T-cell (primary cell): ENCODE measurements at regions not wholly inside any gene's neighbourhood (a gene's known extent, or its start where the extent isn't known, plus 50 kb on each side); places are given as distances from the start of the nearest gene placed in this dataset.
A peak's percentile ranks its signal among the peaks of the same experiment; 100 is the strongest.

Experiments
- ATAC-seq, 4 experiments: fragments of 200-7000 bp in 3 of 4; fragments of 150-1000 bp in 1 of 4; cut with Tn5 transposase; replicated peaks in 1 of 4; 1 replicate in 3 of 4; 2 replicates in 1 of 4; pipeline ENCODE4 v1.10.0; 2021; ENCODE audit warnings: moderate library complexity in 3 of 4, mild to moderate bottlenecking in 2 of 4, moderate number of reproducible peaks in 1 of 4
- CTCF ChIA-PET, 2 donors: fragments of 300-600 bp; sonication (Branson Sonifier 250); formaldehyde crosslinking; loops; one replicate each; lab custom pipeline; 2022; ENCODE audit warnings: antibody characterized with exemption in 2 of 2; lab: Charles Lee
- POLR2A ChIA-PET, 2 donors: fragments of 300-600 bp; sonication (Branson Sonifier 250); formaldehyde crosslinking; loops; one replicate each; lab custom pipeline; 2022; ENCODE audit warnings: antibody characterized with exemption in 2 of 2; lab: Charles Lee
- DNase-seq, 35 experiments: peaks; one replicate each; pipeline versions ENCODE4 v3.0.0 to v3.0.0-alpha.2; 2013 to 2023
- H3K27ac ChIP-seq: one replicate; pipeline ENCODE4 v1.5.1; 2013; ENCODE audit warnings: low read length
- H3K27me3 ChIP-seq, 2 experiments: replicated peaks in 1 of 2; 1 replicate in 1 of 2; 2 replicates in 1 of 2; pipeline versions ENCODE4 v1.6.1 to v1.7.0; 2013; ENCODE audit warnings: low read length in 1 of 2, mixed read lengths in 1 of 2; ENCODE audit not compliant: control insufficient read depth in 2 of 2, insufficient read depth in 2 of 2; ENCODE audit errors: extremely low read depth in 1 of 2
- H3K36me3 ChIP-seq, 2 donors: 1 replicate in 1 of 2; 2 replicates in 1 of 2; pipeline versions ENCODE4 v1.6.1 to v1.7.0; 2013; ENCODE audit warnings: low read length in 1 of 2; ENCODE audit not compliant: control insufficient read depth in 2 of 2, insufficient read depth in 1 of 2; ENCODE audit errors: extremely low read depth in 1 of 2
- H3K4me1 ChIP-seq, 2 experiments: 1 replicate in 1 of 2; 2 replicates in 1 of 2; pipeline versions ENCODE4 v1.6.1 to v1.7.0; 2013; ENCODE audit warnings: low read length in 2 of 2, mixed read lengths in 1 of 2; ENCODE audit not compliant: insufficient read depth in 2 of 2, control insufficient read depth in 1 of 2; ENCODE audit errors: extremely low read depth in 1 of 2
- H3K4me3 ChIP-seq, 2 donors: 1 replicate in 1 of 2; 2 replicates in 1 of 2; pipeline versions ENCODE4 v1.5.1 to v1.7.0; 2013; ENCODE audit warnings: mild to moderate bottlenecking in 2 of 2, low read length in 1 of 2, moderate library complexity in 1 of 2; ENCODE audit not compliant: control insufficient read depth in 1 of 2; ENCODE audit errors: extremely low read depth in 1 of 2
- H3K9me3 ChIP-seq: 2 replicates; pipeline ENCODE4 v1.7.0; 2013
- H3K27ac Mint-ChIP-seq, 2 donors: one replicate each; pipeline ENCODE4 v1.8.0; 2020 to 2021; ENCODE audit warnings: mild to moderate bottlenecking in 2 of 2, mixed read lengths in 2 of 2
- H3K27me3 Mint-ChIP-seq, 2 donors: one replicate each; pipeline ENCODE4 v1.8.0; 2021 to 2022; ENCODE audit warnings: mixed read lengths in 2 of 2
- H3K36me3 Mint-ChIP-seq: one replicate; pipeline ENCODE4 v1.8.0; 2021; ENCODE audit warnings: mixed read lengths
- H3K4me1 Mint-ChIP-seq, 3 donors: one replicate each; pipeline ENCODE4 v1.8.0; 2020 to 2022; ENCODE audit warnings: mixed read lengths in 3 of 3, mild to moderate bottlenecking in 1 of 3
- H3K4me3 Mint-ChIP-seq, 3 donors: one replicate each; pipeline ENCODE4 v1.8.0; 2020 to 2022; ENCODE audit warnings: mild to moderate bottlenecking in 3 of 3, mixed read lengths in 3 of 3, moderate library complexity in 3 of 3
- H3K9me3 Mint-ChIP-seq, 3 donors: one replicate each; pipeline ENCODE4 v1.8.0; 2020 to 2022; ENCODE audit warnings: mixed read lengths in 3 of 3
- WGBS: methylation state at CpG from one replicate; pipeline ENCODE4 v1.1.5; 2013; ENCODE audit warnings: missing lambda C conversion rate; ENCODE audit not compliant: insufficient coverage; 5-methylcytosine and 5-hydroxymethylcytosine counted together

- CTCF ChIA-PET: interaction anchor here in 1 of 2 donors (0.6 kb wide), 1 partner anchor 1663 kb away, joined by 5 read pairs; no protein-coding TSS in a partner anchor
- ATAC-seq (no peak), DNase-seq (no peak)
- Mint-ChIP-seq H3K4me3 (no peak overlapping the region), H3K27ac (peak overlapping the region in 1 of 2 donors; percentile 13), H3K9me3 (peaks cover 0 to 6% (median 5%) of the 10 kb centered on the region in 3 donors), H3K4me1 (peaks cover 11 to 23% (median 23%) of the 10 kb centered on the region in 3 donors), H3K36me3 (no peaks in the 10 kb centered on the region), H3K27me3 (no peaks in the 10 kb centered on the region)
- POLR2A ChIA-PET: no interaction called here
- H3K4me3 ChIP-seq: no peak overlapping the region
- H3K36me3 ChIP-seq: no peaks in the 10 kb centered on the region
- WGBS: 94% methylated on average over 2 of the region's 2 CpGs
- no peaks in the 10 kb centered on the region for H3K27me3 ChIP-seq
- no peaks in the 10 kb centered on the region for H3K9me3 ChIP-seq
- H3K4me1 ChIP-seq: peaks cover 0 to 8% of the 10 kb centered on the region in 2 experiments
- H3K27ac ChIP-seq: no peak overlapping the region
These were observed 499.6 kb upstream of the JARID2 start for GRCh38 chr6:14746139-14746837.

- WGBS: 26% methylated on average over 2 of the region's 3 CpGs
- DNase-seq: no peak
- Histone ChIP-seq H3K27ac (no peak overlapping the region), H3K4me1 (peaks cover 0 to 8% of the 10 kb centered on the region in 2 experiments), H3K27me3 (no peaks in the 10 kb centered on the region), H3K9me3 (no peaks in the 10 kb centered on the region), H3K36me3 (no peaks in the 10 kb centered on the region), H3K4me3 (no peak overlapping the region)
- H3K4me1 Mint-ChIP-seq: peaks cover 11 to 22% (median 21%) of the 10 kb centered on the region in 3 donors
- H3K36me3 Mint-ChIP-seq: no peaks in the 10 kb centered on the region
- ChIA-PET CTCF (no interaction called here), POLR2A (no interaction called here)
- no peak overlapping the region for H3K4me3 Mint-ChIP-seq
- peaks cover 0 to 6% (median 5%) of the 10 kb centered on the region in 3 donors for H3K9me3 Mint-ChIP-seq
- ATAC-seq: no peak
- H3K27ac Mint-ChIP-seq: no peak overlapping the region
- H3K27me3 Mint-ChIP-seq: peaks cover 0 to 4% of the 10 kb centered on the region in 2 donors
These were observed 497.9 kb upstream of the JARID2 start for GRCh38 chr6:14747881-14748520.

- no peak for DNase-seq
- Mint-ChIP-seq H3K4me3 (no peak overlapping the region), H3K4me1 (peaks cover 5 to 15% (median 15%) of the 10 kb centered on the region in 3 donors), H3K27me3 (peaks cover 0 to 4% of the 10 kb centered on the region in 2 donors), H3K27ac (peak overlapping the region in 1 of 2 donors; percentile 17), H3K36me3 (no peaks in the 10 kb centered on the region), H3K9me3 (peaks cover 0 to 6% (median 5%) of the 10 kb centered on the region in 3 donors)
- ChIA-PET POLR2A (no interaction called here), CTCF (no interaction called here)
- H3K9me3 ChIP-seq: no peaks in the 10 kb centered on the region
- H3K27me3 ChIP-seq: no peaks in the 10 kb centered on the region
- no peak for ATAC-seq
- WGBS: no CpG with 5 or more reads among the region's 4 CpGs
- H3K4me3 ChIP-seq: no peak overlapping the region
- no peak overlapping the region for H3K27ac ChIP-seq
- H3K36me3 ChIP-seq: no peaks in the 10 kb centered on the region
- peaks cover 0 to 4% of the 10 kb centered on the region in 2 experiments for H3K4me1 ChIP-seq
These were observed 497.2 kb upstream of the JARID2 start for GRCh38 chr6:14748679-14749078.

GRCh38 chr6:14750059-14750661 lies 495.7 kb upstream of the JARID2 start:
- peaks cover 0 to 18% (median 13%) of the 10 kb centered on the region in 3 donors for H3K4me1 Mint-ChIP-seq
- no peak overlapping the region for H3K4me3 Mint-ChIP-seq
- no peak for ATAC-seq
- Histone ChIP-seq H3K4me1 (peaks cover 0 to 6% of the 10 kb centered on the region in 2 experiments), H3K4me3 (no peak overlapping the region), H3K36me3 (no peaks in the 10 kb centered on the region), H3K27ac (no peak overlapping the region), H3K9me3 (no peaks in the 10 kb centered on the region), H3K27me3 (no peaks in the 10 kb centered on the region)
- POLR2A ChIA-PET: no interaction called here
- no peak overlapping the region for H3K27ac Mint-ChIP-seq
- DNase-seq: no peak
- 100% methylated on average over 4 of the region's 6 CpGs for WGBS
- peaks cover 0 to 6% (median 5%) of the 10 kb centered on the region in 3 donors for H3K9me3 Mint-ChIP-seq
- H3K36me3 Mint-ChIP-seq: no peaks in the 10 kb centered on the region
- H3K27me3 Mint-ChIP-seq: peaks cover 0 to 4% of the 10 kb centered on the region in 2 donors
- CTCF ChIA-PET: no interaction called here

GRCh38 chr6:14751645-14752175 lies 494.2 kb upstream of the JARID2 start:
- POLR2A ChIA-PET: no interaction called here
- no peaks in the 10 kb centered on the region for H3K36me3 ChIP-seq
- no peaks in the 10 kb centered on the region for H3K27me3 ChIP-seq
- Mint-ChIP-seq H3K4me1 (peaks cover 0 to 20% (median 13%) of the 10 kb centered on the region in 3 donors), H3K27me3 (peaks cover 0 to 4% of the 10 kb centered on the region in 2 donors), H3K36me3 (no peaks in the 10 kb centered on the region), H3K9me3 (peaks cover 0 to under 1% (median 0%) of the 10 kb centered on the region in 3 donors), H3K4me3 (no peak overlapping the region), H3K27ac (no peak overlapping the region)
- WGBS: 88% methylated on average over 1 of the region's 7 CpGs
- DNase-seq (no peak), ATAC-seq (no peak)
- H3K4me1 ChIP-seq: peaks cover 0 to 6% of the 10 kb centered on the region in 2 experiments
- H3K9me3 ChIP-seq: no peaks in the 10 kb centered on the region
- CTCF ChIA-PET: no interaction called here
- H3K27ac ChIP-seq: no peak overlapping the region
- H3K4me3 ChIP-seq: no peak overlapping the region
